Stimulated activated effector memory CD8-positive, alpha-beta T cell treated with anti-CD3 and anti-CD28 coated beads, Interleukin-12 subunit alpha, Interleukin-12 subunit beta, amount 100 ng/mL, for 72 hours (primary cell): ENCODE measurements at regions not wholly inside any gene's neighbourhood (a gene's known extent, or its start where the extent isn't known, plus 50 kb on each side); places are given as distances from the start of the nearest gene placed in this dataset.
"Not testable (repeated sequence)": the region's sequence is repeated elsewhere in the genome, so short reads cannot be mapped to it uniquely, and the experiment has no call there.

Experiments used
- ATAC-seq: fragments of 150-1000 bp; cut with Tn5 transposase; 2 replicates; pipeline ENCODE4 v1.10.0; 2021
- DNase-seq, 2 donors: peaks; one replicate each; pipeline ENCODE4 v3.0.0; 2021 to 2022; ENCODE audit warnings: low spot score in 2 of 2
- H3K27ac Mint-ChIP-seq: one replicate; pipeline ENCODE4 v1.8.0; 2022; ENCODE audit warnings: mild to moderate bottlenecking, mixed read lengths
- H3K36me3 Mint-ChIP-seq: one replicate; pipeline ENCODE4 v1.8.0; 2022; ENCODE audit warnings: mild to moderate bottlenecking, mixed read lengths
- H3K4me1 Mint-ChIP-seq: one replicate; pipeline ENCODE4 v1.8.0; 2022; ENCODE audit warnings: mixed read lengths
- H3K4me3 Mint-ChIP-seq: one replicate; pipeline ENCODE4 v1.8.0; 2022; ENCODE audit warnings: mild to moderate bottlenecking, mixed read lengths
- H3K9me3 Mint-ChIP-seq: one replicate; pipeline ENCODE4 v1.8.0; 2022; ENCODE audit warnings: mixed read lengths

- DNase-seq: no peak
- Mint-ChIP-seq H3K9me3 (no peaks in the 10 kb centered on the region), H3K4me1 (no peaks in the 10 kb centered on the region), H3K4me3 (no peak overlapping the region), H3K36me3 (no peaks in the 10 kb centered on the region), H3K27ac (no peak overlapping the region)
- no peak for ATAC-seq
Observed at GRCh38 chr7:10604128-10604527, 369.5 kb upstream of the PHF14 start.

- no peaks in the 10 kb centered on the region for H3K9me3 Mint-ChIP-seq
- DNase-seq (no peak), ATAC-seq (no peak)
- no peaks in the 10 kb centered on the region for H3K4me1 Mint-ChIP-seq
- H3K27ac Mint-ChIP-seq: no peak overlapping the region
- no peaks in the 10 kb centered on the region for H3K36me3 Mint-ChIP-seq
- H3K4me3 Mint-ChIP-seq: no peak overlapping the region
Observed at GRCh38 chr7:10612950-10613349, 360.7 kb upstream of the PHF14 start.

- Mint-ChIP-seq H3K9me3 (peaks cover 3% of the 10 kb centered on the region), H3K36me3 (no peaks in the 10 kb centered on the region), H3K4me1 (no peaks in the 10 kb centered on the region), H3K4me3 (no peak overlapping the region), H3K27ac (no peak overlapping the region)
- DNase-seq (no peak), ATAC-seq (no peak)
Observed at GRCh38 chr7:10618953-10619352, 354.7 kb upstream of the PHF14 start.

- H3K9me3 Mint-ChIP-seq: no peaks in the 10 kb centered on the region
- H3K4me3 Mint-ChIP-seq: no peak overlapping the region
- DNase-seq: no peak
- peaks cover 5% of the 10 kb centered on the region for H3K36me3 Mint-ChIP-seq
- no peak overlapping the region for H3K27ac Mint-ChIP-seq
- ATAC-seq: no peak
- no peaks in the 10 kb centered on the region for H3K4me1 Mint-ChIP-seq
Observed at GRCh38 chr7:10632712-10633111, 341.0 kb upstream of the PHF14 start.

- no peaks in the 10 kb centered on the region for H3K9me3 Mint-ChIP-seq
Observed at GRCh38 chr7:10634239-10634638, 339.4 kb upstream of the PHF14 start.

GRCh38 chr7:10637991-10638390 lies 335.7 kb upstream of the PHF14 start:
- Mint-ChIP-seq H3K27ac (no peak overlapping the region), H3K4me3 (no peak overlapping the region), H3K36me3 (no peaks in the 10 kb centered on the region), H3K4me1 (no peaks in the 10 kb centered on the region), H3K9me3 (no peaks in the 10 kb centered on the region)
- DNase-seq (no peak), ATAC-seq (no peak)

More at GRCh38 chr7:10634239-10634638, 339.4 kb upstream of the PHF14 start:
- no peak overlapping the region for H3K4me3 Mint-ChIP-seq
- ATAC-seq (no peak), DNase-seq (no peak)
- no peak overlapping the region for H3K27ac Mint-ChIP-seq
- H3K4me1 Mint-ChIP-seq: no peaks in the 10 kb centered on the region
- H3K36me3 Mint-ChIP-seq: peaks cover 5% of the 10 kb centered on the region

- Mint-ChIP-seq H3K4me1 (peaks cover 6% of the 10 kb centered on the region), H3K4me3 (no peak overlapping the region), H3K36me3 (no peaks in the 10 kb centered on the region), H3K27ac (no peak overlapping the region), H3K9me3 (peaks cover 2% of the 10 kb centered on the region)
- ATAC-seq: peak; percentile 39
- no peak for DNase-seq
Observed at GRCh38 chr7:10643545-10643944, 330.1 kb upstream of the PHF14 start.

- DNase-seq: no peak
- ATAC-seq: no peak
- peaks cover 2% of the 10 kb centered on the region for H3K9me3 Mint-ChIP-seq
- H3K4me1 Mint-ChIP-seq: peaks cover 6% of the 10 kb centered on the region
- H3K27ac Mint-ChIP-seq: no peak overlapping the region
- H3K36me3 Mint-ChIP-seq: no peaks in the 10 kb centered on the region
- no peak overlapping the region for H3K4me3 Mint-ChIP-seq
Observed at GRCh38 chr7:10644849-10645248, 328.8 kb upstream of the PHF14 start.

- ATAC-seq: no peak
- DNase-seq: no peak
- peaks cover 6% of the 10 kb centered on the region for H3K4me1 Mint-ChIP-seq
Observed at GRCh38 chr7:10646194-10646593, 327.5 kb upstream of the PHF14 start.

GRCh38 chr7:10648289-10648688 lies 325.4 kb upstream of the PHF14 start:
- no peak overlapping the region for H3K4me3 Mint-ChIP-seq
- H3K9me3 Mint-ChIP-seq: peaks cover 2% of the 10 kb centered on the region
- no peak for ATAC-seq
- DNase-seq: no peak
- no peak overlapping the region for H3K27ac Mint-ChIP-seq
- peaks cover 5% of the 10 kb centered on the region for H3K4me1 Mint-ChIP-seq
- no peaks in the 10 kb centered on the region for H3K36me3 Mint-ChIP-seq

More at GRCh38 chr7:10646194-10646593, 327.5 kb upstream of the PHF14 start:
- Mint-ChIP-seq H3K4me3 (no peak overlapping the region), H3K9me3 (peaks cover 2% of the 10 kb centered on the region), H3K36me3 (no peaks in the 10 kb centered on the region), H3K27ac (no peak overlapping the region)

- DNase-seq, H3K4me3 Mint-ChIP-seq, H3K36me3 Mint-ChIP-seq, H3K4me1 Mint-ChIP-seq, ATAC-seq, H3K27ac Mint-ChIP-seq, H3K9me3 Mint-ChIP-seq: not testable (repeated sequence)
Observed at GRCh38 chr7:10649120-10649519, 324.6 kb upstream of the PHF14 start.

- ATAC-seq (no peak), DNase-seq (no peak)
- Mint-ChIP-seq H3K36me3 (no peaks in the 10 kb centered on the region), H3K27ac (no peak overlapping the region), H3K9me3 (no peaks in the 10 kb centered on the region), H3K4me1 (no peaks in the 10 kb centered on the region), H3K4me3 (no peak overlapping the region)
Observed at GRCh38 chr7:10655031-10655430, 318.6 kb upstream of the PHF14 start.

- Mint-ChIP-seq H3K27ac (no peak overlapping the region), H3K4me1 (no peaks in the 10 kb centered on the region), H3K36me3 (no peaks in the 10 kb centered on the region), H3K4me3 (no peak overlapping the region), H3K9me3 (no peaks in the 10 kb centered on the region)
- ATAC-seq (no peak), DNase-seq (no peak)
Observed at GRCh38 chr7:10657201-10657600, 316.5 kb upstream of the PHF14 start.

- Mint-ChIP-seq H3K4me3 (no peak overlapping the region), H3K36me3 (no peaks in the 10 kb centered on the region), H3K9me3 (no peaks in the 10 kb centered on the region), H3K27ac (no peak overlapping the region), H3K4me1 (no peaks in the 10 kb centered on the region)
- ATAC-seq (no peak), DNase-seq (no peak)
Observed at GRCh38 chr7:10657837-10658236, 315.8 kb upstream of the PHF14 start.

GRCh38 chr7:10662491-10662890 lies 311.2 kb upstream of the PHF14 start:
- DNase-seq: no peak
- ATAC-seq: no peak
- no peaks in the 10 kb centered on the region for H3K4me1 Mint-ChIP-seq
- no peaks in the 10 kb centered on the region for H3K36me3 Mint-ChIP-seq
- H3K9me3 Mint-ChIP-seq: no peaks in the 10 kb centered on the region
- H3K4me3 Mint-ChIP-seq: no peak overlapping the region
- H3K27ac Mint-ChIP-seq: no peak overlapping the region

- Mint-ChIP-seq H3K27ac (no peak overlapping the region), H3K4me1 (no peaks in the 10 kb centered on the region), H3K4me3 (no peak overlapping the region), H3K36me3 (no peaks in the 10 kb centered on the region), H3K9me3 (no peaks in the 10 kb centered on the region)
- ATAC-seq: no peak
- no peak for DNase-seq
Observed at GRCh38 chr7:10662982-10663884, 310.4 kb upstream of the PHF14 start.
